ENCODE measurements at regions not wholly inside any gene's neighbourhood (a gene's known extent, or its start where the extent isn't known, plus 50 kb on each side); places are given as distances from the start of the nearest gene placed in this dataset.

DNA sequence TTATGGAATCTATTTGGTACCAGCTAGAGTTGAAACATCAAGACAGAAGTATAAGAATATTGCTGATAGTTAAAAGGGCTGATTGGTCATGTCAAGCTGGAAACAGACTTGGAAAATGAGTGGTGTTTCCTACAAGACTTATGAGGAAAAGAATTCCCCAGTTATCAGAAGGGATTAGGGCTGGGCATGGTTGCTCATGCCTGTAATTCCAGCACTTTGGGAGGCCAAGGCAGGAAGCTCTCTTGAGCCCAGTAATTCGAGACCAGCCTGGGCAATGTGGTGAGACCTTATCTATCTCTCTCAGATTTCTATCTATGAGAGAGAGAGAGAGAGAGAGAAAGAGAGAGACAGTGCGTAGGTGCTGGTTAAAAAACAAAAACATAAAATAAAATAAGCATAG is 139.5 kb upstream of the PMFBP1 start:
- no peak for DNase-seq

DNA sequence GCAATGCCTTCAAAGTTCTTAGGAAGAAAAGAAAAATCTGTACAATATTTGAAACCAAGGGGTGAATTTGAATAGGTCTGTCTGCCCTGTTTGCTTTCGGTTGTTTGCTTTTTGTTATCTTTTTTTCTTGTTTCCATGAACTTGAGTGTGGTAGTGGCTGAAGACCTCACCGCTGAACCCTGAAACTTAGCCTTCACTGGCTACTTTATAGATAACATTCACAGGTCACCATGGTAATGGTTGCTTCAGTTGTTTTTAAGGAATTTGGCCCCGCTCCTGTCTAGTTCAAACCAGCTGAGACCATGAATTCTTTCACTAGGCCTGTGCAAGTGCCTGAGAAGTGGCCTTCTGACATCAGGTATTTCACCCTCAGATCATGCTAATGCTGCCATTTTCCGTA is 137.0 kb upstream of the PMFBP1 start:
- DNase-seq: no peak

DNA sequence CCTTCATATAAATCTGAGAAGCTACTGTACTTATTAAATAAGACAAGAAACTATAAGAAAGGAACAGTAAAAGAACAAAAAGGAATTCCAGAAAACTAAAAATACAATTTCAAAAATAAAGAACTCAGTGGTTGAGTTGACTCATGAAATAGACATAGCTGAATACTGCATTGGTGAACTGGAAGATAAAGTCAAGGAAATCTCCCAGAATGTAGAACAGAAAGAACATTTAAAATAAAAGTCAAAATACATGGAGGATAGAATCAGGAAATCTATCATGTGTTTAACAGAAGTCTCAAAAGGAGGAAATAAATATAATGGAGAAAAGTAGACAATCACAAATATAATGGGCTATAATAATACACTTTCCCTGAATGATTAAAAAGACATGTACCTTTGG is 136.4 kb upstream of the PMFBP1 start:
- DNase-seq: no peak

- no peak for DNase-seq
These were observed 130.4 kb upstream of the PMFBP1 start for GRCh38 chr16:72302332-72302731.

GRCh38 chr16:72301523-72302236 is 129.7 kb upstream of the PMFBP1 start:
- no peak for DNase-seq

DNA sequence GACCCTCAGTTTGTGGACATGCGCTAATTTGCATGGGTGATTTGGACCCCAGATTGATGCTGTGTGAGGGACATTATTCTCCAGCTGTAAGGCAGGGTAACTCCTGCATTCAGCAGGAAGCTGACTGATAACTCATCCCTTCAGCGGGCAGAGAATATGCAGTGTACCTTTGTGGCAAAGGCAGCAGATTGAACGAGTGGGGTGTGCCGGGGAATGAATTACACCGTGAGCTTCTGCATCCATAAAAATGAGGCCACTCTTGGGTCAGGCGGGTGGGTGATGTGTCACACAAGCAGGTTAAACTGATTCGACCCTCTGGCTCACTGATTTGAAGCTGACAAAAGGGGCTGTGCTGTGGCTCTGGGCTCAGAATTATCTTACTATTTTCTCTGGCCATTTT is 128.9 kb upstream of the PMFBP1 start:
- DNase-seq: no peak

GRCh38 chr16:72299684-72300243 is 127.8 kb upstream of the PMFBP1 start:
- DNase-seq: no peak

GRCh38 chr16:72298961-72299360 is 127.0 kb upstream of the PMFBP1 start:
- DNase-seq: no peak

GRCh38 chr16:72295914-72296313 is 124.0 kb upstream of the PMFBP1 start:
- no peak for DNase-seq

- no peak for DNase-seq
These were observed 119.6 kb upstream of the PMFBP1 start for GRCh38 chr16:72291531-72291981.

- no peak for DNase-seq
These were observed 119.2 kb upstream of the PMFBP1 start for GRCh38 chr16:72291121-72291520.

DNA sequence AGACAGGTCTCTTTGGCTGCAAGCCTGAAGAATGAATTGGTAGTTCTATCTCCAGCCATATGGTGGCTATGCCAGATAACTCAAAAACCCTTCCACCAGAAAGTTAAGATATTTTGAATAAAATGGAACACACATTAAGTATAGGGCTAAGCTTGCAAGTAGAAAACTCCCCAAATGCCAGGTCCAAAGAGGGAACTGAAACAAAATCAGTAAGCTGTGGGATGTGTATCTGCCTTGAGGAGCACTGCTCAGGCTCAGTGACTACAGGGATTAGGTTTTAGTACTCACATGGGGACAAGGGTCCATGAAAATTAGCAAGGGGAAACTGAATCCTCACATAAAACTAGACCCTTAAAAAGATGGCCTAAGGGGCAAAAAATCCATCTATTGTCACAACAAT is 115.7 kb upstream of the PMFBP1 start:
- no peak for DNase-seq

DNA sequence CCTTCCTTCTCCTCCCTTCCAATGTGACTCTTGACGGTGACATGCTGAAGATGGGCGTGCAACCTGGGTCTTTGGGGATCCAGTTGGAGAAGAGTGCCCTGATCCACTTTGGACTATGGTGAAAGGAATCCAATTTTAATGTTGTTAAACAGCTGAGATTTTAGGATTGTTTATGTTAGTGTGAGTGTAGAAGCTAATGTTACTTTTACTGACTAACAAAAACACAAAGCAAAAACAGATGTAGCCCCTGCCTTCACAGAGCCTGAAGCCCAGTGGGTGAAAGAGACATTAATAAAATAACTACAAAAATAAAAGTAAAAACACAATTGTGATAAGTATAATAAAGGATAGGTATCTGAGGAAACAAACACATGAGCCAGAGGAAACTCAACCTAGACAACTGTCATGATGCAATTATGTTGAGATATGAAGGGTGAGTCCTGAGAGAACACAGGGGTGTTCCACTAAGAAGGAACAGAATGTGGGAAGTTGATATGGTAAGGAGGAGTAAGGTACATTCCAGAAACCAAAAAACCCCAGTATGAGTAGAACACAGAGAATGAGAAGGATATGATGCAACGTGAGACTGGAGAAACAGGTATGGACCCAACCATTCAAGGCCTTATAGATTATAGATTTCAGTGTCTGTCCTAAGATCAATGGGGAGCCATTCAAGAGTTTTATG is 115.1 kb upstream of the PMFBP1 start:
- DNase-seq: no peak

GRCh38 chr16:72285728-72286127 is 113.8 kb upstream of the PMFBP1 start:
- DNase-seq: no peak

DNA sequence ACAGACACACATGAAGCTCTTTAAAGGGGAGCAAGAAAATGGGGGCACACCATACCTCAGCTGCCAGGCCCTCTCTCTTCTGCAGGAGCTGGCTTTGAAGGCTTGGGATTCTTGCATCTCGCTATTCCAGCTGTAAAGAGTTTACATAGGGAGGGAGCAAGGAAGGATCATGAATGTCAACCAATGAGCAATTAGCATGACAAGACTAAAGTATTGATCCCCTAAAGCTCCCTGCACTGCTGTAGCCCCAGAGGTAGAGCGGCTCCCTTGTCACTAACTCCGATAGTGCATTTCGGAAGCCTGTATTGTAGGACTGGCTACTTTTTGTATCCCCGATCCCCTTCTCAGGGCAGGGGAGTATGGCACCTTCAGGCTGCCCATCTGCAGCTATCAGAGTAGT is 113.4 kb upstream of the PMFBP1 start:
- DNase-seq: no peak

- no peak for DNase-seq
These were observed 112.3 kb upstream of the PMFBP1 start for GRCh38 chr16:72284042-72284789.

GRCh38 chr16:72282362-72282761 is 110.4 kb upstream of the PMFBP1 start:
- no peak for DNase-seq

DNA sequence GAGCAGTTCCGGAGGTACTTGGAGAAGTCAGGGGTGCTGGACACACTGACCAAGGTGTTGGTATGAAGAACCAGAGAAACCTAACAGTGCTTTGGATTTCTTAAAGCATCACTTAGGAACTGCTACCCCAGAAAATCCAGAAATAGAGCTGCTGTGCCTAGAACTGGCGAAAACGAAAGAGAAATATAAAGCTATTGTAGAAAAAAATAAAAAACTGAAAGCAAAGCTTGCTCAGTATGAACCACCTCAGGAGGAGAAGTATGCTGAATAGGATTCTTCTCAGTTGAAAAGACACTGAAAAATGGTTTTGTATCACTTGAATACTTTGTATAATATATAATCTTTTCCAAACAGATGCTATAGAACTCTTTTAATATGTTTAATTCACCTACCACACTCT is 106.3 kb upstream of the PMFBP1 start:
- no peak for DNase-seq

DNA sequence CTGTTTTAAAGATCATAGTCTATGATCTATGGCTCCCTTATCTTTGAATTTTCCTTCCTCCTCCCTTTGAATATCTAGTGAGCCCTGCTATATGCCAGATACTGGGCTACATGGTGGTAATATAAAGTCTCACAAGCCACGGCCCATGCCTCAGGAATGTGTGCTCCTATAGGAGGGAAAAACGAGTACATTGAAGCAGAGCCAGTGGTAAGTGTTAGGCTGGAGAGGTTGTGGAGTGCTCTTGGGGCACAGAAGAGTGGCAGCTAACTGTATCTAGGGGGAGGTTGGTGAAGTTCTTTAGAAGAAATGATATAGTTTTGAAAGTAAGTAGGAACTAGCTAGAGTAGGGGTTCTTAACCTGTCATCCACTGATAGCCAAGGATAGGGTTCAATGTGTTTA is 105.8 kb upstream of the PMFBP1 start:
- DNase-seq: no peak

DNA sequence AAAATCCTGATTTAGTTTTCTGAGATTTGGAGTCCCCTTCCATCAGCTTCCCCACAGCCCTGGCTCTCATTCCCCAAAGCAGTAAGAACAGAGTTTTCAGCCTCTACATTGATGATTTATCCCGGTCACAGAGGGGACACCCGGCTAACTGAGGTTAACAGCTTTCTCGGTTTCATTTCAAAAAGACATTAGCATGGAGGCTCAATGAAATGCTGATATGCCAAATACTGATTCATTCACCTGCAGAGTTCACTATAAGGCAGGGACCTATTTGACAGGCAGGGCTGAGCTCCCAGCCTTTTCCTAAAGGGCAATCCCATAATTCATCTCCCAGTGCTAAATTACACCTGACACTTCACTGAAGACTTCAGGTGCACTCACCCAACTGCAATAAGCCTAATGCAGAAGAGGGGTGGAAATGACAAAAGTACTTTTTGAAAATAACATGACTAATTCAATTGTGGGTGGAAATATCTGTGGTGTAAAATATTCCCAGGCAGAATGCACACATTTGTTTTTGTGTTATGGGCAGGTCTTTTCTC is 99.8 kb upstream of the PMFBP1 start:
- no peak for DNase-seq

DNA sequence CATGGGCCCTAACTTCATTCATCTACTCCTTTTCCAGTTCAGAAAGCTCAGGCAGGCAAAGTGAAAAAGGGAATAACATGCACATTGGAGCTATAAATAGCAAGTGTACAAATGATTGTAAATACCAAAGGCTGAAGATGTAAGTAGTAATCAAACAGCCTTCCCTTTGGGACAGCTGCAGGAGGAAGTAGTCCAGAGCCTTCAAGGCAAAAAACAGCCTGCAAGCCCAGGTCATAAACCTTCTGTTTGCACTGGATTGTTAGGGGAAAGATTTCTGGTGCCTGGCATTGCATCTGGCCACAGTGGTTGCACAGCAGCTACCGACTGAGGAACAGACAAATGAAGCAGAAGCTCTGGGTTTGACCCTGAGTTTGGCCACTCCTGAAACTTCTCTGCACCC is 98.6 kb upstream of the PMFBP1 start:
- no peak for DNase-seq

DNA sequence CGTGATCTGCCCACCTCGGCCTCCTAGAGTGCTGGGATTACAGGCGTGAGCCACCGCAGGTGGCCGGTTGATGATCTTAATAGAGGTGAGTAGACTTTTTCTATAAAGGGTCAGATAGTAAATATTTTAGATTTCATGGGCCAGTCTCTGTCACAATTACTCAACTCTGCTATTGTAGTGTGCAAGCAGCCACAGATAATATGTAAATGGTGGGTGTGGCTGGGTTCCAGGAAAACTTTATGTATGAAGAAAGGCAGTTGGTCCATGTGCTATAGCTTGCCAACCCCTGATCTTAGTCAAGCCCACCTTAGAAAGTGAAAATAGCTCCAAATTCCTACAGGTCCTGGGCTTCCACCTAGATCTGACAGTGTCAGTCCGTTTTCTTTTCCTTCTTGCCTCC is 94.9 kb upstream of the PMFBP1 start:
- no peak for DNase-seq

GRCh38 chr16:72264771-72265170 is 92.8 kb upstream of the PMFBP1 start:
- no peak for DNase-seq
